Osteocyte (in vitro differentiated cells): ENCODE measurements at regions not wholly inside any gene's neighbourhood (a gene's known extent, or its start where the extent isn't known, plus 50 kb on each side); places are given as distances from the start of the nearest gene placed in this dataset.
A peak's percentile ranks its signal among the peaks of the same experiment; 100 is the strongest.
"Not testable (repeated sequence)": the region's sequence is repeated elsewhere in the genome, so short reads cannot be mapped to it uniquely, and the experiment has no call there.

ENCODE experiments used
- DNase-seq: peaks from one replicate; pipeline ENCODE4 v3.0.0; 2021; ENCODE audit warnings: mixed read lengths; ENCODE audit not compliant: unreplicated experiment; ENCODE audit errors: extremely low spot score
- H3K27ac Mint-ChIP-seq: one replicate; pipeline ENCODE4 v1.8.0; 2021; ENCODE audit warnings: mild to moderate bottlenecking, mixed read lengths; ENCODE audit not compliant: unreplicated experiment
- H3K27me3 Mint-ChIP-seq: one replicate; pipeline ENCODE4 v1.8.0; 2021; ENCODE audit warnings: mixed read lengths; ENCODE audit not compliant: unreplicated experiment
- H3K36me3 Mint-ChIP-seq: one replicate; pipeline ENCODE4 v1.8.0; 2021; ENCODE audit warnings: mixed read lengths; ENCODE audit not compliant: unreplicated experiment
- H3K4me1 Mint-ChIP-seq: one replicate; pipeline ENCODE4 v1.8.0; 2021; ENCODE audit warnings: mixed read lengths; ENCODE audit not compliant: unreplicated experiment
- H3K4me3 Mint-ChIP-seq: one replicate; pipeline ENCODE4 v1.8.0; 2021; ENCODE audit warnings: mild to moderate bottlenecking, moderate library complexity, mixed read lengths; ENCODE audit not compliant: unreplicated experiment
- H3K9me3 Mint-ChIP-seq: one replicate; pipeline ENCODE4 v1.8.0; 2021; ENCODE audit warnings: mixed read lengths; ENCODE audit not compliant: unreplicated experiment
- TF ChIP-seq, protein P1 (sequence below): fragments of 200-600 bp; sonication (generic); IDR thresholded peaks from 2 replicates; pipeline ENCODE4 v1.5.0; 2021; ENCODE audit warnings: antibody characterized with exemption, mild to moderate bottlenecking, moderate library complexity

DNA sequence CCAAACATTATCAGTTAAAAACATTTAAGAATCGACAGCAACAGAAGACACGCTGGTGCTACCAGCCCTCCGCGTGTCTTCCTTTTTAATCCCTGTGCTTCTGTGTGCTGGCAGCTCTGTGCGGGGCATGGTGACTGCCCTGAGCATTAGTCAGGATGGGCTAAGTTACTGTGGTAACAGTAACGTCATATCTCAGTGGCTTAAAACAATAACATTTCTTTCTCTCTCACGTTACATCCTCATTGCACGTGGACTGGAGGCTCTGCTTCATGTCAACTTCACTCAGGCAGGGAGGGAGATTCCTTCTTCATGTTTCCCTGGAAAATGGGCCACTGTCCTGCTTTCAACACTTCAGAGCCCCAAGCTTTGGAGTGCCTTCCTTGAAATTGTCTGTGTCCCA is 378.5 kb downstream of the CCSER2 start:
- no peak for DNase-seq
- TF ChIP-seq, protein P1, sequence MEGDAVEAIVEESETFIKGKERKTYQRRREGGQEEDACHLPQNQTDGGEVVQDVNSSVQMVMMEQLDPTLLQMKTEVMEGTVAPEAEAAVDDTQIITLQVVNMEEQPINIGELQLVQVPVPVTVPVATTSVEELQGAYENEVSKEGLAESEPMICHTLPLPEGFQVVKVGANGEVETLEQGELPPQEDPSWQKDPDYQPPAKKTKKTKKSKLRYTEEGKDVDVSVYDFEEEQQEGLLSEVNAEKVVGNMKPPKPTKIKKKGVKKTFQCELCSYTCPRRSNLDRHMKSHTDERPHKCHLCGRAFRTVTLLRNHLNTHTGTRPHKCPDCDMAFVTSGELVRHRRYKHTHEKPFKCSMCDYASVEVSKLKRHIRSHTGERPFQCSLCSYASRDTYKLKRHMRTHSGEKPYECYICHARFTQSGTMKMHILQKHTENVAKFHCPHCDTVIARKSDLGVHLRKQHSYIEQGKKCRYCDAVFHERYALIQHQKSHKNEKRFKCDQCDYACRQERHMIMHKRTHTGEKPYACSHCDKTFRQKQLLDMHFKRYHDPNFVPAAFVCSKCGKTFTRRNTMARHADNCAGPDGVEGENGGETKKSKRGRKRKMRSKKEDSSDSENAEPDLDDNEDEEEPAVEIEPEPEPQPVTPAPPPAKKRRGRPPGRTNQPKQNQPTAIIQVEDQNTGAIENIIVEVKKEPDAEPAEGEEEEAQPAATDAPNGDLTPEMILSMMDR, result no peak
- H3K4me1 Mint-ChIP-seq, result no peaks in the 10 kb centered on the region
- no peak overlapping the region for H3K4me3 Mint-ChIP-seq
- no peaks in the 10 kb centered on the region for H3K9me3 Mint-ChIP-seq
- H3K36me3 Mint-ChIP-seq, result no peaks in the 10 kb centered on the region
- H3K27ac Mint-ChIP-seq, result no peak overlapping the region
- peaks cover 5% of the 10 kb centered on the region for H3K27me3 Mint-ChIP-seq

DNA sequence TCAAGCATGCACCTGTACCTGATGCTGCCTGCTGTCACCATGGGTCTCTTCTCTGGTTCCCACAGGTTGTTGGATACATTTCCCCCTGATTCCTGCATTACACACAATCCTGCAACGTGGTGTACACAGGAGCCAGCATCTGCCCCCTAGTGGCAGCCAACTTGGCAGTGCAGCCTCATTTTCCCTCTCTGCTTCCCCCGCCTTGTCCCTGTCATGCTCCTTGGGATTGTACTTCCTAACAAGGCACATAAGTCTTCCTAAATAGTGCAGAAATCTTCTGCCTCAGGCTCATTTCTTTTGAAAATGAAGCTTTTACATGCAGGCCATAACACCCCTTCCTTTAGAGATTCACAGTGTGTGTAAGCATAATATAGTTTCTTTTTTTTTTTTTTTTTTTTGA is 387.5 kb downstream of the CCSER2 start:
- no peaks in the 10 kb centered on the region for H3K9me3 Mint-ChIP-seq
- no peak overlapping the region for H3K4me3 Mint-ChIP-seq
- no peak for DNase-seq
- TF ChIP-seq, protein P1, result peak; percentile 53
- peaks cover 3% of the 10 kb centered on the region for H3K27me3 Mint-ChIP-seq
- no peak overlapping the region for H3K27ac Mint-ChIP-seq
- no peaks in the 10 kb centered on the region for H3K36me3 Mint-ChIP-seq
- no peaks in the 10 kb centered on the region for H3K4me1 Mint-ChIP-seq

- Mint-ChIP-seq H3K9me3 (no peaks in the 10 kb centered on the region), H3K4me1 (no peaks in the 10 kb centered on the region)
- no peak for DNase-seq
Measured at GRCh38 chr10:84718877-84719616, 390.7 kb downstream of the CCSER2 start.

DNA sequence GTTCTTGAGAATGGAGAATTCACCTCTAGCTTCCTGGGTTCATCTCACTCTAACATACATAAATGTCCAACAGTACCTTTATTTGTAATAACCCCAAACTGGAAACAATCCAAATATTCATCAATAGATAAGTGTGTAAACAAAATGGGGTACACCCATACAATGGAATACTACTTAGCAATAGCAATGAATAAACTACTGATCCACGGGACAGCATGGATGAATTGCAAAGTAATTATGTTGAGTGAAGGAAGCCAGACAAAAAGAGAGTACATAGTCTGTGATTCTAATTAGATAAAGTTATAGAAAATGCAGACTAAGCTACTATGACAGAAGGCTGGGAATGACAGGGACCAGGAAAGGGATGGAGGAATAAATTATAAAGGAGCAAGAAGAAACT is 391.3 kb downstream of the CCSER2 start:
- TF ChIP-seq, protein P1, result no peak
- H3K27me3 Mint-ChIP-seq, result peaks cover 2% of the 10 kb centered on the region
- no peak for DNase-seq
- H3K9me3 Mint-ChIP-seq, result no peaks in the 10 kb centered on the region
- no peaks in the 10 kb centered on the region for H3K36me3 Mint-ChIP-seq
- no peak overlapping the region for H3K27ac Mint-ChIP-seq
- no peaks in the 10 kb centered on the region for H3K4me1 Mint-ChIP-seq
- no peak overlapping the region for H3K4me3 Mint-ChIP-seq

More at GRCh38 chr10:84718877-84719616, 390.7 kb downstream of the CCSER2 start:
- Mint-ChIP-seq H3K27me3 (peaks cover 2% of the 10 kb centered on the region), H3K36me3 (no peaks in the 10 kb centered on the region), H3K4me3 (no peak overlapping the region), H3K27ac (no peak overlapping the region)
- TF ChIP-seq, protein P1, result no peak

- Mint-ChIP-seq H3K36me3 (no peaks in the 10 kb centered on the region), H3K9me3 (peaks cover 19% of the 10 kb centered on the region), H3K4me1 (no peaks in the 10 kb centered on the region), H3K4me3 (no peak overlapping the region), H3K27ac (no peak overlapping the region), H3K27me3 (no peaks in the 10 kb centered on the region)
- TF ChIP-seq, protein P1, result no peak
- DNase-seq, result no peak
Measured at GRCh38 chr10:84727398-84727797, 399.0 kb downstream of the CCSER2 start.

DNA sequence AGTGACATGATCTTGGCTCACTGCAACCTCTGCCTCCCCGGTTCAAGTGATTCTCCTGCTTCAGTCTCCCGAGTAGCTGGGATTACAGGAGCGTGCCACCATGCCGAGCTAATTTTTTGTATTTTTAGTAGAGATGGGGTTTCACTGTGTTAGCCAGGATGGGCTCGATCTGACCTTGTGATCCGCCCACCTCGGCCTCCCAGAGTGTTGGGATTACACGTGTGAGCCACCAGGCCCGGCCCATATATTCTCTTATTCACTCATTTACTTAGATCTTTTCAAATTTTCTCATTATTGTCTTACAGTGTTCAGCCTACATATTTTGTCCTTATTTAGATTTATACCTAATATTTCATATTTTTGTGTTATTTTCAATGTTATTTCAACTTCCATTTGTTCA is 410.7 kb downstream of the CCSER2 start:
- DNase-seq, H3K4me3 Mint-ChIP-seq, H3K4me1 Mint-ChIP-seq, H3K27me3 Mint-ChIP-seq, H3K36me3 Mint-ChIP-seq, H3K9me3 Mint-ChIP-seq, H3K27ac Mint-ChIP-seq: not testable (repeated sequence)
